ENCODE measurements at regions not wholly inside any gene's neighbourhood (a gene's known extent, or its start where the extent isn't known, plus 50 kb on each side); places are given as distances from the start of the nearest gene placed in this dataset.

GRCh38 chr16:8376858-8377257 lies 213.5 kb downstream of the TMEM114 start:
- Histone ChIP-seq H2BK15ac (ENCODE audit: low read length) (no peak overlapping the region), H3K4ac (replicated peaks; ENCODE audit: insufficient read length, low read depth, low read length) (no peak overlapping the region), H4K8ac (ENCODE audit: extremely low read depth, insufficient read depth, low read length) (no peak overlapping the region), H3K79me1 (ENCODE audit: low read depth, low read length) (no peaks in the 10 kb centered on the region), H3K9ac (replicated peaks in 1 of 4; ENCODE audit: extremely low read depth in 1 of 4, low read depth in 3 of 4, low read length in 3 of 4) (no peak overlapping the region), H2AFZ (ENCODE audit: low read length) (no peak overlapping the region), H3K27ac (ENCODE audit: low read depth, low read length) (no peak overlapping the region), H4K20me1 (replicated peaks in 1 of 2; ENCODE audit: control insufficient read depth in 1 of 2, insufficient read depth in 2 of 2, low read length in 2 of 2) (no peaks in the 10 kb centered on the region), H3K23me2 (ENCODE audit: low read depth, low read length) (no peaks in the 10 kb centered on the region), H3K9me3 (ENCODE audit: insufficient read depth in 2 of 2, low read depth in 1 of 2, low read length in 1 of 2) (no peaks in the 10 kb centered on the region), H3K36me3 (ENCODE audit: control insufficient read depth in 2 of 4, insufficient read depth in 4 of 4, low read length in 3 of 4) (no peaks in the 10 kb centered on the region), H4K5ac (ENCODE audit: insufficient read length, low read depth, low read length) (no peak overlapping the region), H2BK12ac (ENCODE audit: low read depth, low read length) (no peak overlapping the region), H3K14ac (ENCODE audit: insufficient read length) (no peak overlapping the region), H2BK20ac (ENCODE audit: low read length) (no peak overlapping the region), H2BK120ac (replicated peaks; ENCODE audit: low read depth, low read length) (no peak overlapping the region), H3K4me1 (replicated peaks in 1 of 4; ENCODE audit: control insufficient read depth in 3 of 4, insufficient read depth in 4 of 4, low read length in 3 of 4) (no peaks in the 10 kb centered on the region; a peak in 2 of 7 replicates), H3K18ac (ENCODE audit: extremely low read depth, low read length) (no peak overlapping the region), H4K91ac (replicated peaks; ENCODE audit: insufficient read length, low read length) (no peak overlapping the region), H3K27me3 (replicated peaks in 1 of 4; ENCODE audit: control insufficient read depth in 3 of 4, extremely low read depth in 1 of 4, insufficient read depth in 3 of 4, low read length in 3 of 4) (no peaks in the 10 kb centered on the region), H2AK5ac (ENCODE audit: low read depth, low read length) (no peak overlapping the region), H3K23ac (ENCODE audit: insufficient read length) (no peak overlapping the region), H3K79me2 (ENCODE audit: control insufficient read depth in 1 of 2, insufficient read depth in 2 of 2, low read length in 2 of 2) (no peaks in the 10 kb centered on the region), H3K56ac (replicated peaks; ENCODE audit: insufficient read length, low read depth, low read length) (no peak overlapping the region), H2BK5ac (ENCODE audit: low read depth, low read length) (no peak overlapping the region), H3K4me3 (ENCODE audit: extremely low read depth in 1 of 4, insufficient read depth in 2 of 4, low read depth in 3 of 4, low read length in 4 of 4) (no peak overlapping the region), H3K4me2 (ENCODE audit: insufficient read depth in 1 of 2, low read depth in 2 of 2, low read length in 2 of 2) (no peak overlapping the region)
- CTCF ChIA-PET (ENCODE audit: partially characterized antibody): no interaction called here
- FAIRE-seq (no peak), DNase-seq (ENCODE audit: low read depth in 1 of 2, low spot score in 2 of 2) (no peak)
- POLR2A ChIA-PET (ENCODE audit: partially characterized antibody): no interaction called here
- TF ChIP-seq CREB1 (IDR thresholded peaks at IDR 0.05) (no peak), SP2 (IDR thresholded peaks at IDR 0.05; ENCODE audit: low read length) (no peak), BCL11A (IDR thresholded peaks at IDR 0.05; ENCODE audit: low read depth in 2 of 2, low read length in 2 of 2) (no peak), SIX5 (IDR thresholded peaks at IDR 0.05; ENCODE audit: low read depth, low read length) (no peak), RXRA (IDR thresholded peaks at IDR 0.05; ENCODE audit: insufficient read depth, low read depth, low read length) (no peak), JUN (IDR thresholded peaks at IDR 0.05; ENCODE audit: low read depth, low read length) (no peak), SRF (IDR thresholded peaks at IDR 0.05; ENCODE audit: low read depth, low read length) (no peak)
